ENCODE measurements at regions not wholly inside any gene's neighbourhood (a gene's known extent, or its start where the extent isn't known, plus 50 kb on each side); places are given as distances from the start of the nearest gene placed in this dataset.

- TF ChIP-seq CTCF (IDR thresholded peaks at IDR 0.05) (no peak), POLR2A (IDR thresholded peaks at IDR 0.05) (no peak)
Measured at GRCh38 chr3:125694761-125695294, 99.5 kb upstream of the OSBPL11 start.

All from thyroid gland (tissue), 4 donors.